HEK293 (cell line): ENCODE measurements at regions not wholly inside any gene's neighbourhood (a gene's known extent, or its start where the extent isn't known, plus 50 kb on each side); places are given as distances from the start of the nearest gene placed in this dataset.

Source experiments
- CTCF ChIA-PET: fragments of 350-600 bp; formaldehyde crosslinking; extraction: SDS; loops from one replicate; lab custom pipeline; 2021; ENCODE audit warnings: antibody characterized with exemption; lab: Yijun Ruan, JAX
- POLR2A ChIA-PET: fragments of 300-600 bp; formaldehyde crosslinking; extraction: SDS; loops from one replicate; lab custom pipeline; 2020; ENCODE audit warnings: antibody characterized with exemption, inconsistent platforms; lab: Yijun Ruan, JAX
- H3K27ac ChIP-seq: fragments of 200-500 bp; sonication (Bioruptor generic); 2 replicates; pipeline ENCODE4 v1.5.1; 2014; ENCODE audit warnings: low read depth, low read length, control low read depth, inconsistent platforms; ENCODE audit errors: extremely low read depth
- H3K36me3 ChIP-seq, 2 experiments: fragments of 200-500 bp in 1 of 2; sonication (Bioruptor generic) in 1 of 2; 1 replicate in 1 of 2; 2 replicates in 1 of 2; pipeline ENCODE4 v1.5.1; 2014 to 2017; ENCODE audit warnings: inconsistent platforms in 2 of 2, low read length in 2 of 2; ENCODE audit not compliant: control insufficient read depth in 2 of 2, insufficient read depth in 1 of 2
- H3K4me1 ChIP-seq: fragments of 200-500 bp; sonication (Bioruptor generic); 2 replicates; pipeline ENCODE4 v1.5.1; 2014; ENCODE audit warnings: mild to moderate bottlenecking, low read length, inconsistent platforms; ENCODE audit not compliant: control insufficient read depth, insufficient read depth
- H3K4me3 ChIP-seq: 2 replicates; pipeline ENCODE4 v1.5.1; 2011; ENCODE audit warnings: low read depth, mild to moderate bottlenecking, control low read depth, low read length, moderate library complexity
- H3K9me3 ChIP-seq: fragments of 200-500 bp; sonication (Bioruptor generic); 2 replicates; pipeline ENCODE4 v1.5.1; 2014; ENCODE audit warnings: low read depth, low read length, inconsistent platforms; ENCODE audit not compliant: control insufficient read depth, insufficient read depth
- GLIS1 ChIP-seq: fragments of 450-650 bp; formaldehyde crosslinking; IDR thresholded peaks from 2 replicates; pipeline ENCODE4 v1.5.1; 2016; ENCODE audit warnings: missing biosample characterization, missing genetic modification characterization
- HOXC10 ChIP-seq: sonication (generic); formaldehyde crosslinking; IDR thresholded peaks from 2 replicates; pipeline ENCODE4 v1.8.1; 2023; ENCODE audit warnings: mild to moderate bottlenecking, missing genetic modification reagents
- KLF9 ChIP-seq: fragments of 450-650 bp; formaldehyde crosslinking; IDR thresholded peaks from 2 replicates; pipeline ENCODE4 v1.5.1; 2016; ENCODE audit warnings: missing biosample characterization, missing genetic modification characterization, low read depth
- MEIS1 ChIP-seq: sonication (generic); formaldehyde crosslinking; IDR thresholded peaks from 2 replicates; pipeline ENCODE4 v1.8.1; 2022; ENCODE audit warnings: missing genetic modification reagents, mild to moderate bottlenecking, borderline replicate concordance
- YY1 ChIP-seq: fragments of 450-650 bp; formaldehyde crosslinking; IDR thresholded peaks from 2 replicates; pipeline ENCODE4 v1.5.1; 2018; ENCODE audit warnings: missing biosample characterization, missing genetic modification characterization
- ZBTB26 ChIP-seq: fragments of 450-650 bp; formaldehyde crosslinking; optimal IDR thresholded peaks from 2 replicates; pipeline ENCODE3; 2016; ENCODE audit warnings: missing biosample characterization, mild to moderate bottlenecking, missing genetic modification characterization
- ZBTB8A ChIP-seq: fragments of 450-650 bp; formaldehyde crosslinking; IDR thresholded peaks from 2 replicates; pipeline ENCODE4 v1.5.1; 2016; ENCODE audit warnings: missing biosample characterization, missing genetic modification characterization
- ZFP41 ChIP-seq: fragments of 450-650 bp; formaldehyde crosslinking; IDR thresholded peaks from 2 replicates; pipeline ENCODE4 v1.5.1; 2016; ENCODE audit warnings: missing biosample characterization, missing genetic modification characterization, borderline replicate concordance
- ZNF146 ChIP-seq: fragments of 450-650 bp; formaldehyde crosslinking; IDR thresholded peaks from 2 replicates; pipeline ENCODE4 v1.5.1; 2016; ENCODE audit warnings: missing biosample characterization, missing genetic modification characterization
- ZNF202 ChIP-seq: fragments of 450-650 bp; formaldehyde crosslinking; IDR thresholded peaks from 2 replicates; pipeline ENCODE4 v1.5.1; 2016; ENCODE audit warnings: missing biosample characterization, missing genetic modification characterization, borderline replicate concordance
- ZNF280C ChIP-seq: fragments of 450-650 bp; formaldehyde crosslinking; IDR thresholded peaks from 2 replicates; pipeline ENCODE4 v1.5.1; 2016; ENCODE audit warnings: missing biosample characterization, missing genetic modification characterization
- ZNF280D ChIP-seq: fragments of 450-650 bp; formaldehyde crosslinking; IDR thresholded peaks from 2 replicates; pipeline ENCODE4 v1.5.1; 2016; ENCODE audit warnings: missing biosample characterization, missing genetic modification characterization
- ZNF302 ChIP-seq: fragments of 450-650 bp; formaldehyde crosslinking; IDR thresholded peaks from 2 replicates; pipeline ENCODE4 v1.5.1; 2016; ENCODE audit warnings: missing biosample characterization, missing genetic modification characterization, low read depth
- ZNF501 ChIP-seq: fragments of 450-650 bp; formaldehyde crosslinking; IDR thresholded peaks from 2 replicates; pipeline ENCODE4 v1.5.1; 2016; ENCODE audit warnings: missing biosample characterization, missing genetic modification characterization
- ZNF510 ChIP-seq: fragments of 450-650 bp; formaldehyde crosslinking; IDR thresholded peaks from 2 replicates; pipeline ENCODE4 v1.5.1; 2018; ENCODE audit warnings: mild to moderate bottlenecking, missing genetic modification characterization, missing biosample characterization; ENCODE audit not compliant: insufficient replicate concordance
- ZNF558 ChIP-seq: fragments of 450-650 bp; formaldehyde crosslinking; IDR thresholded peaks from 2 replicates; pipeline ENCODE4 v1.5.1; 2016; ENCODE audit warnings: missing biosample characterization, missing genetic modification characterization
- ZNF561 ChIP-seq: fragments of 450-650 bp; IDR thresholded peaks from 2 replicates; pipeline ENCODE4 v1.5.1; 2018; ENCODE audit warnings: missing biosample characterization, missing genetic modification characterization, borderline replicate concordance
- ZNF585B ChIP-seq: fragments of 450-650 bp; formaldehyde crosslinking; IDR thresholded peaks from 2 replicates; pipeline ENCODE4 v1.5.1; 2016; ENCODE audit warnings: missing biosample characterization, missing genetic modification characterization
- ZNF626 ChIP-seq: fragments of 450-650 bp; sonication (Bioruptor Pico); formaldehyde crosslinking; IDR thresholded peaks from 2 replicates; pipeline ENCODE4 v1.5.1; 2018; ENCODE audit warnings: missing biosample characterization, missing genetic modification characterization, inconsistent platforms
- ZNF639 ChIP-seq: fragments of 450-650 bp; formaldehyde crosslinking; IDR thresholded peaks from 2 replicates; pipeline ENCODE4 v1.5.1; 2016; ENCODE audit warnings: missing biosample characterization, missing genetic modification characterization
- ZNF704 ChIP-seq: fragments of 450-650 bp; formaldehyde crosslinking; IDR thresholded peaks from 2 replicates; pipeline ENCODE4 v1.5.1; 2016; ENCODE audit warnings: missing biosample characterization, missing genetic modification characterization
- ZNF830 ChIP-seq: fragments of 450-650 bp; IDR thresholded peaks from 2 replicates; pipeline ENCODE4 v1.5.0; 2018; ENCODE audit warnings: missing biosample characterization, missing genetic modification characterization, low read depth, mild to moderate bottlenecking, moderate library complexity

GRCh38 chr1:191882870-191883269 is 275.4 kb upstream of the RGS18 start (continued):
- TF ChIP-seq ZNF510: no peak
- no peak for TF ChIP-seq MEIS1
- TF ChIP-seq, all 188 proteins: peak for 0

GRCh38 chr1:191886977-191887376 is 271.3 kb upstream of the RGS18 start:
- no peak overlapping the region for H3K27ac ChIP-seq
- no peak overlapping the region for H3K4me3 ChIP-seq
- no peaks in the 10 kb centered on the region for H3K4me1 ChIP-seq
- ChIA-PET CTCF (no interaction called here), POLR2A (no interaction called here)
- no peaks in the 10 kb centered on the region for H3K36me3 ChIP-seq
- TF ChIP-seq ZNF146 (tag by site-specific recombination): no peak
- no peak for TF ChIP-seq ZNF302 (tag by site-specific recombination)
- TF ChIP-seq ZFP41 (tag by site-specific recombination): no peak
- TF ChIP-seq ZNF561: no peak
- TF ChIP-seq ZNF830 (tag by site-specific recombination): no peak
- no peak for TF ChIP-seq ZNF202 (tag by site-specific recombination)
- TF ChIP-seq ZNF280D (tag by site-specific recombination): no peak
- TF ChIP-seq GLIS1 (tag by site-specific recombination): no peak
- TF ChIP-seq YY1 (tag by site-specific recombination): no peak
- no peak for TF ChIP-seq ZNF585B
- no peak for TF ChIP-seq ZNF280C (tag by site-specific recombination)
- no peak for TF ChIP-seq ZNF639 (tag by site-specific recombination)
- TF ChIP-seq ZNF626 (tag by site-specific recombination): no peak
- TF ChIP-seq ZBTB26 (tag by site-specific recombination): no peak
- no peaks in the 10 kb centered on the region for H3K9me3 ChIP-seq

- Histone ChIP-seq H3K9me3 (no peaks in the 10 kb centered on the region), H3K36me3 (no peaks in the 10 kb centered on the region), H3K27ac (no peak overlapping the region), H3K4me3 (no peak overlapping the region), H3K4me1 (no peaks in the 10 kb centered on the region)
- ChIA-PET POLR2A (no interaction called here), CTCF (no interaction called here)
- TF ChIP-seq ZNF510 (no peak), HOXC10 (CRISPR knock-in tag) (no peak), ZBTB8A (tag by site-specific recombination) (no peak), ZNF639 (tag by site-specific recombination) (no peak), ZNF704 (no peak), KLF9 (tag by site-specific recombination) (no peak), ZNF501 (tag by site-specific recombination) (no peak), GLIS1 (tag by site-specific recombination) (no peak), ZNF558 (tag by site-specific recombination) (no peak)
Measured at GRCh38 chr1:191888996-191889622, 269.2 kb upstream of the RGS18 start.
